ENCODE measurements at regions not wholly inside any gene's neighbourhood (a gene's known extent, or its start where the extent isn't known, plus 50 kb on each side); places are given as distances from the start of the nearest gene placed in this dataset.

DNA sequence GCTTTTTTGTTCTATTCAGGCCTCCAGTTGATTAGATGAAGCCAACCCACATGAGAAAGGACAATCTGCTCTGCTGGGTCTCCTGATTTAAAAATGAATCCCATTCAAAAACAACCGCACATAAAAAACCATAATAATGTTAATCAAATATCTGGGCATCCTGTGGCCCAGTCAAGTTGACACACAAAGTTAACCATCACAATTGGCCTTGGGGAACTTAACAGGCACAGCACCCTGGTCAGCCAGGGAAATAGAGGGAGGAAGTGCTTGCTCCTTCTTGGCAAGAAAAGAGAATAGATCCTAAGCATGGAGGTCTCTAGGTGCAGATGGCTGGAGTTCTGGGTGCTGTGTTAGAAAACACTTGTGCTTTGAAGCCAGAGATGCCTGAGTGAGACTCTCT, 109.6 kb upstream of the OLIG2 start:
- intact Hi-C loops (cut with DNase I): no loop called here

DNA sequence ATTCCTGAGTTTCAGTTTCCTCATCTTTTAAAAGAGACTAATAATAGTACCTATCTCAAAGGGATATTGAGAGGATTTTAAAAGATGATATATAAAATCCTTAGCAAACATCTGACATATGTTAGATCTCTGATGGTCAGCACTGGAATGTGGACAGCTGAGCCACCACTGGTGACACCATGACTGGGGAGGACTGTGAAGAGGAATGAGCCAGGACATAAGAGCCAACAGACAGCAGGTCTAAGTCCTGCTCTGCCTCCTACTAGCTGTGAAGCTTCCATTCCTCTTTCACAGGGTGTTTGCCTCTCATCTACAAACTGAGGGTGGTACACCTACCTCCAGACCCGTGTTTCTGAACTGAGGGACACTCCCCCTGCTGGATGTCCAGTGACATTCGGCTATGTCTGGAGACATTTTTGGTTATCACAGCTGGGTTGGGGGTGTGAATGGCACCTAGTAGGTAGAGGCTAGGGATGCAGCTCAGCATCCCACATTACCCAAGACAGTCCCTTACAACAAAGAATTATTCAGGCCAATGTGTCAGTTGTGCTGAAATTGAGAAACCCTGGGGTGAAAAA, 109.1 kb upstream of the OLIG2 start:
- DNase-seq (no peak), ATAC-seq (no peak)
- peaks cover 0 to 15% (median 0%) of the 10 kb centered on the region in 11 donors for H3K9me3 ChIP-seq
- no peak overlapping the region for H3K4me3 ChIP-seq
- no peak overlapping the region for H3K27ac ChIP-seq
- intact Hi-C loops (cut with DNase I): no loop called here
- peaks cover 0 to 7% (median 0%) of the 10 kb centered on the region in 7 donors for H3K27me3 ChIP-seq
- peaks cover 0 to 12% (median 0%) of the 10 kb centered on the region in 9 donors for H3K4me1 ChIP-seq
- H3K36me3 ChIP-seq: no peaks in the 10 kb centered on the region
- WGBS, 2 donors: 60 to 70% methylated on average over 2 of the region's 2 CpGs
- TF ChIP-seq, protein P1, sequence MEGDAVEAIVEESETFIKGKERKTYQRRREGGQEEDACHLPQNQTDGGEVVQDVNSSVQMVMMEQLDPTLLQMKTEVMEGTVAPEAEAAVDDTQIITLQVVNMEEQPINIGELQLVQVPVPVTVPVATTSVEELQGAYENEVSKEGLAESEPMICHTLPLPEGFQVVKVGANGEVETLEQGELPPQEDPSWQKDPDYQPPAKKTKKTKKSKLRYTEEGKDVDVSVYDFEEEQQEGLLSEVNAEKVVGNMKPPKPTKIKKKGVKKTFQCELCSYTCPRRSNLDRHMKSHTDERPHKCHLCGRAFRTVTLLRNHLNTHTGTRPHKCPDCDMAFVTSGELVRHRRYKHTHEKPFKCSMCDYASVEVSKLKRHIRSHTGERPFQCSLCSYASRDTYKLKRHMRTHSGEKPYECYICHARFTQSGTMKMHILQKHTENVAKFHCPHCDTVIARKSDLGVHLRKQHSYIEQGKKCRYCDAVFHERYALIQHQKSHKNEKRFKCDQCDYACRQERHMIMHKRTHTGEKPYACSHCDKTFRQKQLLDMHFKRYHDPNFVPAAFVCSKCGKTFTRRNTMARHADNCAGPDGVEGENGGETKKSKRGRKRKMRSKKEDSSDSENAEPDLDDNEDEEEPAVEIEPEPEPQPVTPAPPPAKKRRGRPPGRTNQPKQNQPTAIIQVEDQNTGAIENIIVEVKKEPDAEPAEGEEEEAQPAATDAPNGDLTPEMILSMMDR (IDR thresholded peaks at IDR 0.05): peak in 1 of 9 donors; percentile 27

More for the DNA sequence above, 109.6 kb upstream of the OLIG2 start:
- Histone ChIP-seq H3K27me3 (peaks cover 0 to 7% (median 0%) of the 10 kb centered on the region in 7 donors), H3K4me1 (peaks cover 0 to 12% (median 0%) of the 10 kb centered on the region in 9 donors), H3K9me3 (peaks cover 0 to 15% (median 0%) of the 10 kb centered on the region in 11 donors), H3K27ac (no peak overlapping the region), H3K4me3 (no peak overlapping the region), H3K36me3 (no peaks in the 10 kb centered on the region)
- WGBS, 2 donors: 98 to 100% methylated on average over 1 of the region's 1 CpG
- ATAC-seq (no peak), DNase-seq (no peak)
- TF ChIP-seq, protein P1 (IDR thresholded peaks at IDR 0.05): no peak

DNA sequence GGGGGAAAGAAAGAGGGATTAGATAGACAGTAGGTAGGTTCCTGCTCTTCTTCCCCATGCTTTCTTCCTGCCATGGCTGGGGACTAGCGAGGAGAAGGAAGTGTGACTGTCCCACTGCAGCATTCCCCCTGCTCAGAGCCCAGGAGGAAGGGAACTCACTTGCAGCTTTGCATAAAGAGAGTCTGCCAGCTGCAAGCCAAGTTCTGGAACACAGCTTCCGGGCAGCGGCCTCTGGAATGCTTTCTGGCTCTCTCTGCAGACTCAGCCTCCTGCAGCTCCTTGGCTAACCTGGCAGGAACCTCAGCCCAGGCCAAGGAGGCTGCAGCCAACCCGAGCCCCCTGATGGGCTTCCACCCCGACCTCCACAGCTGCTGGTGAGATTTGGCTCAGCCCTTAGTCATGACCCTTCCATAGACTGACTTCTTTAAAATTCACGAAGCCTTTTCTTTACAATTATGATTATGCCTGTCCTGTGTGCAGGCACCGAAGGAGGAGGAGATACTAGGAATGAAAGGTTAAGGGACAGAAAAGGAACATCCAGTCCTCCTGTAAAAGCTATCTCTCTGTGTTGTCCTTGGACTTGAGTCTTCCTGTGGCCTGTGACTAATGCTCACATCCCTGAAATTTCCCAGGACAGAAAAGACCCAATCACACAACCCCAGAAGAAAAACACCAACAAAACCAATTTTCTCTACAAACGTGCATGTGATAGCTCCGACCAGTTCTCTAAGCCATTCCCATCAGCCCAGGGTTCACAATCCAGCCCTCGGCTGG, 108.2 kb upstream of the OLIG2 start:
- H3K36me3 ChIP-seq: no peaks in the 10 kb centered on the region
- no peak overlapping the region for H3K27ac ChIP-seq
- H3K9me3 ChIP-seq: peaks cover 0 to 15% (median 0%) of the 10 kb centered on the region in 11 donors
- peaks cover 0 to 7% (median 0%) of the 10 kb centered on the region in 7 donors for H3K27me3 ChIP-seq
- TF ChIP-seq, protein P1 (IDR thresholded peaks at IDR 0.05): no peak
- intact Hi-C loops (cut with DNase I): no loop called here
- peaks cover 0 to 12% (median 0%) of the 10 kb centered on the region in 9 donors for H3K4me1 ChIP-seq
- peak in 3 of 8 donors; percentile 25 to 67 (median 41) for ATAC-seq
- peak in 1 of 2 donors; percentile 30 for DNase-seq
- no peak overlapping the region for H3K4me3 ChIP-seq
- 53 to 59% methylated on average over 10 of the region's 10 CpGs for WGBS, 2 donors

DNA sequence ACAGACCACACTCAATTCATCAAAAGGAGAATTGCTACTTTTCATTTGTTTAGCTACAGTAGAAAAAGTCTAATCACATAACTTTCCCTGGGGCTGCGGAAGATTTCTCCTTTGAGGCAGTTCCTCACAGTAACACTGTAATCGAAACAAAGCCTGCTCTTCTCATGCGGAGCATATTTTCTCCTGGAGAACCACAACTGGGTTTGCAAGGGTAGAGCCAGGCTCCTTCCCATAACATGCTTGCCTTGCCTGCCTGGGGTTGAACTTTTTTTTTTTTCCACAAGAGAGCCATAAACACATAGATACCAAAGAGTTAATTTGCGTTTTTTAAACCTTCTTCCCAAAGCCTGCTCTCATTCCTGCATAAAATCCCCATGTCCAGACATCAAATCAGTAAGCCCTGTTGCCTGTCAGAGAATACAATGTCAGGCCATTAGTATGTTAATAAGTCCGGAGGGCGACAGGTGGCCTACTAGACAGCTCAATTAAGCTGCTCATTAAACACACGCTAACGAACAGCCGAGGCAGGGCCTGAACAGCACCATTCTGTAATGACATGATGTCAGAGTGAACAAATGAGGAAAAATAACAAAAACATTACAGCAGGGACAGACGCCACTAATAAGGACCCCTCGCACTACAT, 107.1 kb upstream of the OLIG2 start:
- H3K27me3 ChIP-seq: peaks cover 0 to 7% (median 0%) of the 10 kb centered on the region in 7 donors
- TF ChIP-seq, protein P1 (IDR thresholded peaks at IDR 0.05): no peak
- H3K27ac ChIP-seq: no peak overlapping the region
- H3K4me3 ChIP-seq: no peak overlapping the region
- H3K9me3 ChIP-seq: peaks cover 0 to 15% (median 0%) of the 10 kb centered on the region in 11 donors
- intact Hi-C loops (cut with DNase I): no loop called here
- DNase-seq (no peak), ATAC-seq (no peak)
- WGBS, 2 donors: 80 to 81% methylated on average over 11 of the region's 11 CpGs
- no peaks in the 10 kb centered on the region for H3K36me3 ChIP-seq
- H3K4me1 ChIP-seq: peaks cover 0 to 12% (median 0%) of the 10 kb centered on the region in 9 donors

All from heart right ventricle (tissue), 16 donors.